ENCODE measurements at regions not wholly inside any gene's neighbourhood (a gene's known extent, or its start where the extent isn't known, plus 50 kb on each side); places are given as distances from the start of the nearest gene placed in this dataset.

GRCh38 chr5:142421621-142422397 is 97.0 kb upstream of the SPRY4 start:
- TF ChIP-seq TAF1 (IDR thresholded peaks at IDR 0.05; ENCODE audit: borderline replicate concordance, insufficient read depth, low read length): no peak
- no peak for TF ChIP-seq SIN3A (IDR thresholded peaks at IDR 0.05; ENCODE audit: borderline replicate concordance, insufficient read depth, low read length)
- TF ChIP-seq POLR2AphosphoS5 (IDR thresholded peaks at IDR 0.05; ENCODE audit: low read depth, low read length): no peak
- no peak for TF ChIP-seq FOXP2 (optimal IDR thresholded peaks at IDR 0.05; ENCODE audit: borderline replicate concordance, extremely low read depth, extremely low read length, insufficient read depth)
- no peak for TF ChIP-seq REST (IDR thresholded peaks at IDR 0.05; ENCODE audit: insufficient read depth in 1 of 2, low read depth in 2 of 2, low read length in 2 of 2)

- TF ChIP-seq SIN3A (IDR thresholded peaks at IDR 0.05; ENCODE audit: borderline replicate concordance, insufficient read depth, low read length) (no peak), REST (IDR thresholded peaks at IDR 0.05; ENCODE audit: insufficient read depth in 1 of 2, low read depth in 2 of 2, low read length in 2 of 2) (no peak), TAF1 (IDR thresholded peaks at IDR 0.05; ENCODE audit: borderline replicate concordance, insufficient read depth, low read length) (no peak), FOXP2 (optimal IDR thresholded peaks at IDR 0.05; ENCODE audit: borderline replicate concordance, extremely low read depth, extremely low read length, insufficient read depth) (no peak), POLR2AphosphoS5 (IDR thresholded peaks at IDR 0.05; ENCODE audit: low read depth, low read length) (no peak)
These were observed 96.4 kb upstream of the SPRY4 start for GRCh38 chr5:142421228-142421617.

GRCh38 chr5:142420561-142421227 is 95.9 kb upstream of the SPRY4 start:
- TF ChIP-seq SIN3A (IDR thresholded peaks at IDR 0.05; ENCODE audit: borderline replicate concordance, insufficient read depth, low read length) (no peak), REST (IDR thresholded peaks at IDR 0.05; ENCODE audit: insufficient read depth in 1 of 2, low read depth in 2 of 2, low read length in 2 of 2) (no peak), POLR2AphosphoS5 (IDR thresholded peaks at IDR 0.05; ENCODE audit: low read depth, low read length) (no peak), FOXP2 (optimal IDR thresholded peaks at IDR 0.05; ENCODE audit: borderline replicate concordance, extremely low read depth, extremely low read length, insufficient read depth) (no peak), TAF1 (IDR thresholded peaks at IDR 0.05; ENCODE audit: borderline replicate concordance, insufficient read depth, low read length) (no peak)

- TF ChIP-seq SIN3A (IDR thresholded peaks at IDR 0.05; ENCODE audit: borderline replicate concordance, insufficient read depth, low read length): no peak
- no peak for TF ChIP-seq TAF1 (IDR thresholded peaks at IDR 0.05; ENCODE audit: borderline replicate concordance, insufficient read depth, low read length)
- TF ChIP-seq POLR2AphosphoS5 (IDR thresholded peaks at IDR 0.05; ENCODE audit: low read depth, low read length): no peak
- TF ChIP-seq REST (IDR thresholded peaks at IDR 0.05; ENCODE audit: insufficient read depth in 1 of 2, low read depth in 2 of 2, low read length in 2 of 2): no peak
- no peak for TF ChIP-seq FOXP2 (optimal IDR thresholded peaks at IDR 0.05; ENCODE audit: borderline replicate concordance, extremely low read depth, extremely low read length, insufficient read depth)
These were observed 87.8 kb upstream of the SPRY4 start for GRCh38 chr5:142412581-142412980.

Data from PFSK-1 (cell line).